OCI-LY1 (cell line): ENCODE measurements at regions not wholly inside any gene's neighbourhood (a gene's known extent, or its start where the extent isn't known, plus 50 kb on each side); places are given as distances from the start of the nearest gene placed in this dataset.

Source experiments
- H2AFZ ChIP-seq: fragments of 200-600 bp; sonication (generic), shearing (Covaris generic); 2 replicates; pipeline ENCODE4 v1.6.0; 2014; ENCODE audit warnings: antibody characterized with exemption, mild to moderate bottlenecking, low read length
- H3F3A ChIP-seq: fragments of 200-600 bp; sonication (generic), shearing (Covaris generic); 2 replicates; pipeline ENCODE4 v1.6.0; 2014; ENCODE audit warnings: mild to moderate bottlenecking, antibody characterized with exemption, low read length, moderate library complexity; ENCODE audit not compliant: insufficient read depth
- H3K27ac ChIP-seq: fragments of 200-600 bp; sonication (generic); 2 replicates; pipeline ENCODE4 v1.5.1; 2014; ENCODE audit warnings: low read length, mixed run types, mild to moderate bottlenecking, low read depth; ENCODE audit not compliant: poor library complexity, severe bottlenecking
- H3K27me3 ChIP-seq: fragments of 200-600 bp; sonication (generic); 2 replicates; pipeline ENCODE4 v1.6.0; 2014; ENCODE audit warnings: antibody characterized with exemption, mild to moderate bottlenecking, low read length, moderate library complexity; ENCODE audit not compliant: insufficient read depth
- H3K36me3 ChIP-seq: fragments of 200-600 bp; sonication (generic); 2 replicates; pipeline ENCODE4 v1.6.1; 2014; ENCODE audit warnings: mild to moderate bottlenecking, antibody characterized with exemption, low read length, moderate library complexity, mixed read lengths; ENCODE audit not compliant: insufficient read depth
- H3K4me1 ChIP-seq: fragments of 200-600 bp; sonication (generic); 2 replicates; pipeline ENCODE4 v1.5.1; 2014; ENCODE audit warnings: mild to moderate bottlenecking, low read length, moderate library complexity; ENCODE audit not compliant: insufficient read depth, severe bottlenecking
- H3K4me2 ChIP-seq: fragments of 200-600 bp; sonication (generic), shearing (Covaris generic); 2 replicates; pipeline ENCODE4 v1.6.1; 2014; ENCODE audit warnings: low read length
- H3K4me3 ChIP-seq: fragments of 200-600 bp; sonication (generic); 2 replicates; pipeline ENCODE4 v1.5.1; 2014; ENCODE audit warnings: low read length, low read depth, mild to moderate bottlenecking, mixed read lengths; ENCODE audit not compliant: poor library complexity, severe bottlenecking
- H3K79me2 ChIP-seq: fragments of 200-600 bp; shearing (Covaris generic); 2 replicates; pipeline ENCODE4 v1.6.1; 2016; ENCODE audit warnings: mixed run types, low read length, mixed read lengths; ENCODE audit not compliant: insufficient read depth
- H3K9ac ChIP-seq: fragments of 200-600 bp; sonication (generic), shearing (Covaris generic); 2 replicates; pipeline ENCODE4 v1.6.1; 2014; ENCODE audit warnings: mild to moderate bottlenecking, low read length, mixed read lengths
- H3K9me2 ChIP-seq: fragments of 200-600 bp; sonication (generic), shearing (Covaris generic); 2 replicates; pipeline ENCODE4 v1.6.1; 2014; ENCODE audit warnings: low read depth, mild to moderate bottlenecking, low read length, mixed read lengths
- H3K9me3 ChIP-seq: fragments of 200-600 bp; shearing (Covaris generic); 2 replicates; pipeline ENCODE4 v1.6.1; 2014; ENCODE audit warnings: low read length, mixed read lengths
- H4K20me1 ChIP-seq: fragments of 200-600 bp; sonication (generic), shearing (Covaris generic); 2 replicates; pipeline ENCODE4 v1.6.0; 2016; ENCODE audit warnings: mild to moderate bottlenecking, low read length; ENCODE audit not compliant: insufficient read depth
- EZH2 ChIP-seq: fragments of 200-600 bp; sonication (generic), shearing (Covaris generic); IDR thresholded peaks from 2 replicates; pipeline ENCODE4 v1.8.0; 2017; ENCODE audit warnings: borderline replicate concordance, mixed run types, mild to moderate bottlenecking, antibody characterized with exemption, low read length, moderate library complexity, mixed read lengths
- TF ChIP-seq, protein P1 (sequence below): fragments of 200-600 bp; sonication (generic), shearing (Covaris generic); IDR thresholded peaks from 2 replicates; pipeline ENCODE4 v1.5.1; 2017; ENCODE audit warnings: mild to moderate bottlenecking, antibody characterized with exemption, low read length, moderate library complexity, mixed read lengths

GRCh38 chr1:182003953-182004586 lies 57.4 kb downstream of the ZNF648 start:
- Histone ChIP-seq H4K20me1 (no peaks in the 10 kb centered on the region), H2AFZ (no peak overlapping the region), H3K79me2 (no peaks in the 10 kb centered on the region), H3K9ac (no peak overlapping the region), H3K4me2 (no peak overlapping the region), H3K36me3 (no peaks in the 10 kb centered on the region), H3K4me3 (no peak overlapping the region), H3K4me1 (no peaks in the 10 kb centered on the region), H3K27me3 (no peaks in the 10 kb centered on the region), H3K27ac (no peak overlapping the region), H3F3A (no peaks in the 10 kb centered on the region), H3K9me3 (no peaks in the 10 kb centered on the region), H3K9me2 (no peaks in the 10 kb centered on the region)
- TF ChIP-seq, protein P1, sequence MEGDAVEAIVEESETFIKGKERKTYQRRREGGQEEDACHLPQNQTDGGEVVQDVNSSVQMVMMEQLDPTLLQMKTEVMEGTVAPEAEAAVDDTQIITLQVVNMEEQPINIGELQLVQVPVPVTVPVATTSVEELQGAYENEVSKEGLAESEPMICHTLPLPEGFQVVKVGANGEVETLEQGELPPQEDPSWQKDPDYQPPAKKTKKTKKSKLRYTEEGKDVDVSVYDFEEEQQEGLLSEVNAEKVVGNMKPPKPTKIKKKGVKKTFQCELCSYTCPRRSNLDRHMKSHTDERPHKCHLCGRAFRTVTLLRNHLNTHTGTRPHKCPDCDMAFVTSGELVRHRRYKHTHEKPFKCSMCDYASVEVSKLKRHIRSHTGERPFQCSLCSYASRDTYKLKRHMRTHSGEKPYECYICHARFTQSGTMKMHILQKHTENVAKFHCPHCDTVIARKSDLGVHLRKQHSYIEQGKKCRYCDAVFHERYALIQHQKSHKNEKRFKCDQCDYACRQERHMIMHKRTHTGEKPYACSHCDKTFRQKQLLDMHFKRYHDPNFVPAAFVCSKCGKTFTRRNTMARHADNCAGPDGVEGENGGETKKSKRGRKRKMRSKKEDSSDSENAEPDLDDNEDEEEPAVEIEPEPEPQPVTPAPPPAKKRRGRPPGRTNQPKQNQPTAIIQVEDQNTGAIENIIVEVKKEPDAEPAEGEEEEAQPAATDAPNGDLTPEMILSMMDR = peak; percentile 10; the same call in 1 of the 2 replicates
- no peak for TF ChIP-seq EZH2

- no peak overlapping the region for H3K9ac ChIP-seq
Observed at GRCh38 chr1:182003025-182003725, 58.3 kb downstream of the ZNF648 start.

GRCh38 chr1:182002570-182002969 lies 58.9 kb downstream of the ZNF648 start:
- H3K9me2 ChIP-seq = no peaks in the 10 kb centered on the region
- H2AFZ ChIP-seq = no peak overlapping the region
- H3K27ac ChIP-seq = no peak overlapping the region
- no peaks in the 10 kb centered on the region for H3K4me1 ChIP-seq
- no peaks in the 10 kb centered on the region for H3K36me3 ChIP-seq
- H3K9me3 ChIP-seq = no peaks in the 10 kb centered on the region
- no peak overlapping the region for H3K4me3 ChIP-seq
- H3K9ac ChIP-seq = no peak overlapping the region
- H3K79me2 ChIP-seq = no peaks in the 10 kb centered on the region
- H3K4me2 ChIP-seq = no peak overlapping the region
- no peaks in the 10 kb centered on the region for H3K27me3 ChIP-seq
- TF ChIP-seq, protein P1 = no peak
- no peak for TF ChIP-seq EZH2
- H3F3A ChIP-seq = no peaks in the 10 kb centered on the region
- no peaks in the 10 kb centered on the region for H4K20me1 ChIP-seq

More at GRCh38 chr1:182003025-182003725, 58.3 kb downstream of the ZNF648 start:
- H3K36me3 ChIP-seq = no peaks in the 10 kb centered on the region
- H3K4me1 ChIP-seq = no peaks in the 10 kb centered on the region
- H3K4me2 ChIP-seq = no peak overlapping the region
- H4K20me1 ChIP-seq = no peaks in the 10 kb centered on the region
- no peak overlapping the region for H3K4me3 ChIP-seq
- H3K79me2 ChIP-seq = no peaks in the 10 kb centered on the region
- TF ChIP-seq, protein P1 = no peak
- TF ChIP-seq EZH2 = no peak
- no peaks in the 10 kb centered on the region for H3K9me2 ChIP-seq
- no peak overlapping the region for H2AFZ ChIP-seq
- H3K27ac ChIP-seq = no peak overlapping the region
- H3K9me3 ChIP-seq = no peaks in the 10 kb centered on the region
- no peaks in the 10 kb centered on the region for H3K27me3 ChIP-seq
- no peaks in the 10 kb centered on the region for H3F3A ChIP-seq
